IMR-90 (cell line): ENCODE measurements at regions not wholly inside any gene's neighbourhood (a gene's known extent, or its start where the extent isn't known, plus 50 kb on each side); places are given as distances from the start of the nearest gene placed in this dataset.

Experiments used
- ATAC-seq: fragments of 200-7000 bp; cut with Tn5 transposase; 2 replicates; pipeline ENCODE4 v1.9.1; 2020; ENCODE audit warnings: low read depth, mild to moderate bottlenecking, moderate library complexity
- BruUV-seq: library from RNA; stranded (reverse); fragments of 400-500 nt; replicated peaks from 2 replicates; lab custom pipeline; 2021; lab: Mats Ljungman, UMichigan
- CTCF ChIA-PET: fragments of 300-600 bp; formaldehyde crosslinking; extraction: SDS; loops from one replicate; lab custom pipeline; 2021; ENCODE audit warnings: antibody characterized with exemption; lab: Yijun Ruan, JAX
- POLR2A ChIA-PET: fragments of 300-600 bp; sonication (Branson Sonifier 250); formaldehyde crosslinking; loops from one replicate; lab custom pipeline; 2022; ENCODE audit warnings: antibody characterized with exemption; ENCODE audit not compliant: unreplicated experiment; lab: Charles Lee
- DNase-seq: peaks from one replicate; pipeline ENCODE4 v3.0.0; 2013
- H2AFZ ChIP-seq: replicated peaks from 2 replicates; pipeline ENCODE3; 2013; ENCODE audit warnings: low read length, mild to moderate bottlenecking; ENCODE audit not compliant: poor library complexity
- H2AK5ac ChIP-seq: 2 replicates; pipeline ENCODE4 v1.6.1; 2013; ENCODE audit warnings: low read depth, low read length, inconsistent platforms
- H2AK9ac ChIP-seq: replicated peaks from 2 replicates; pipeline ENCODE3; 2013; ENCODE audit warnings: mild to moderate bottlenecking, low read depth, low read length, moderate library complexity; ENCODE audit not compliant: poor library complexity
- H2BK120ac ChIP-seq: 2 replicates; pipeline ENCODE4 v1.6.1; 2013; ENCODE audit warnings: low read depth, low read length, inconsistent platforms
- H2BK15ac ChIP-seq: 3 replicates; pipeline ENCODE4 v1.6.1; 2013; ENCODE audit warnings: low read depth, low read length, inconsistent platforms
- H2BK20ac ChIP-seq: 2 replicates; pipeline ENCODE4 v1.6.1; 2013; ENCODE audit warnings: low read depth, mild to moderate bottlenecking, inconsistent platforms, low read length, moderate library complexity
- H2BK5ac ChIP-seq: 2 replicates; pipeline ENCODE4 v1.6.1; 2013; ENCODE audit warnings: mild to moderate bottlenecking, low read depth, low read length, inconsistent platforms; ENCODE audit not compliant: poor library complexity, severe bottlenecking
- H3K14ac ChIP-seq: replicated peaks from 2 replicates; pipeline ENCODE4 v1.6.1; 2013; ENCODE audit warnings: low read depth, low read length, inconsistent platforms
- H3K18ac ChIP-seq: 2 replicates; pipeline ENCODE4 v1.6.1; 2013; ENCODE audit warnings: low read depth, low read length, control low read depth
- H3K23ac ChIP-seq: 2 replicates; pipeline ENCODE4 v1.6.1; 2013; ENCODE audit warnings: low read depth, low read length, inconsistent platforms
- H3K27ac ChIP-seq: 2 replicates; pipeline ENCODE4 v1.5.1; 2013; ENCODE audit warnings: mild to moderate bottlenecking, control low read depth, low read length; ENCODE audit not compliant: insufficient read depth
- H3K27me3 ChIP-seq: 2 replicates; pipeline ENCODE4 v1.6.1; 2013; ENCODE audit warnings: low read length; ENCODE audit not compliant: control insufficient read depth, insufficient read depth
- H3K36me3 ChIP-seq: 2 replicates; pipeline ENCODE4 v1.6.1; 2013; ENCODE audit warnings: low read length, mixed read lengths; ENCODE audit not compliant: control insufficient read depth, insufficient read depth
- H3K4ac ChIP-seq: 2 replicates; pipeline ENCODE4 v1.6.1; 2013; ENCODE audit warnings: low read depth, low read length, inconsistent platforms
- H3K4me1 ChIP-seq: 2 replicates; pipeline ENCODE4 v1.6.1; 2013; ENCODE audit warnings: low read length, mixed read lengths; ENCODE audit not compliant: control insufficient read depth, insufficient read depth
- H3K4me2 ChIP-seq: 2 replicates; pipeline ENCODE4 v1.6.1; 2013; ENCODE audit warnings: low read depth, mild to moderate bottlenecking, control low read depth, low read length, moderate library complexity
- H3K4me3 ChIP-seq: 2 replicates; pipeline ENCODE4 v1.5.1; 2013; ENCODE audit warnings: low read depth, mild to moderate bottlenecking, control low read depth, low read length, moderate library complexity; ENCODE audit not compliant: insufficient read depth
- H3K56ac ChIP-seq: 2 replicates; pipeline ENCODE4 v1.6.1; 2013; ENCODE audit warnings: low read length, inconsistent platforms; ENCODE audit not compliant: insufficient read depth; ENCODE audit errors: extremely low read depth
- H3K79me1 ChIP-seq, 2 experiments: 2 replicates each; pipeline ENCODE4 v1.6.1; 2013; ENCODE audit warnings: low read length in 2 of 2, inconsistent platforms in 1 of 2, low read depth in 1 of 2
- H3K9ac ChIP-seq: 2 replicates; pipeline ENCODE4 v1.6.1; 2013; ENCODE audit warnings: low read depth, low read length, control low read depth
- H3K9me1 ChIP-seq: 2 replicates; pipeline ENCODE4 v1.6.1; 2013; ENCODE audit warnings: low read length, inconsistent platforms; ENCODE audit not compliant: insufficient read depth
- H3K9me3 ChIP-seq: 2 replicates; pipeline ENCODE4 v1.6.1; 2013; ENCODE audit warnings: low read length; ENCODE audit not compliant: control insufficient read depth, insufficient read depth
- H4K20me1 ChIP-seq: 2 replicates; pipeline ENCODE4 v1.6.1; 2013; ENCODE audit warnings: low read length, inconsistent platforms; ENCODE audit not compliant: insufficient read depth
- H4K5ac ChIP-seq: 2 replicates; pipeline ENCODE4 v1.6.1; 2013; ENCODE audit warnings: mild to moderate bottlenecking, low read depth, low read length, control low read depth
- H4K8ac ChIP-seq, 2 experiments: 2 replicates each; pipeline ENCODE4 v1.6.1; 2013; ENCODE audit warnings: low read depth in 2 of 2, low read length in 2 of 2, control low read depth in 1 of 2, inconsistent platforms in 1 of 2
- H4K91ac ChIP-seq: 2 replicates; pipeline ENCODE4 v1.6.1; 2013; ENCODE audit warnings: low read depth, low read length, inconsistent platforms; ENCODE audit not compliant: insufficient read depth
- FOS ChIP-seq: fragments of 150-350 bp; IDR thresholded peaks from 2 replicates; pipeline ENCODE4 v1.6.1; 2016; ENCODE audit warnings: low read depth, low read length
- MAFK ChIP-seq: IDR thresholded peaks from 2 replicates; pipeline ENCODE4 v1.6.1; 2012; ENCODE audit warnings: low read depth, low read length, improper control_type of control experiment
- NFE2L2 ChIP-seq: fragments of 150-350 bp; IDR thresholded peaks from 2 replicates; pipeline ENCODE4 v1.6.1; 2016; ENCODE audit warnings: low read depth, mild to moderate bottlenecking, low read length
- RFX5 ChIP-seq: IDR thresholded peaks from 2 replicates; pipeline ENCODE4 v1.8.0; 2012; ENCODE audit warnings: low read depth, mild to moderate bottlenecking, low read length, moderate library complexity
- USF2 ChIP-seq: fragments of 150-350 bp; IDR thresholded peaks from 2 replicates; pipeline ENCODE4 v1.6.1; 2017; ENCODE audit warnings: mild to moderate bottlenecking, antibody characterized with exemption, low read length, low read depth
- WGBS, 2 experiments: methylation state at CpG; one replicate each; pipeline versions ENCODE4 v1.1.5 to v1.1.7; 2013; ENCODE audit warnings: missing lambda C conversion rate in 2 of 2; ENCODE audit not compliant: insufficient read length in 1 of 2; ENCODE audit errors: extremely low coverage in 2 of 2; 5-methylcytosine and 5-hydroxymethylcytosine counted together
- dilution Hi-C: fragments of 300-500 bp; cut with HindIII; formaldehyde crosslinking; loops from one replicate; pipeline ENCODE4 v1.14.3; 2018; ENCODE audit warnings: low sequenced_read_pairs; ENCODE audit not compliant: unreplicated experiment
- in situ Hi-C: fragments of 300-500 bp; cut with MboI; formaldehyde crosslinking; loops from 3 replicates; pipeline ENCODE4 v1.14.3; 2019; ENCODE audit warnings: low sequenced_read_pairs, inconsistent platforms, mixed read lengths
- intact Hi-C: fragments of 100-400 bp; cut with micrococcal nuclease; formaldehyde crosslinking; loops from 2 replicates; pipeline ENCODE4 v1.10.0; 2022

GRCh38 chr3:35081899-35082298, 557.4 kb upstream of the ARPP21 start:
- Histone ChIP-seq H4K20me1 (no peaks in the 10 kb centered on the region), H3K9me3 (0 out of 2 replicates have a peak, but pooled peaks cover 2% of the 10 kb centered on the region), H2AK5ac (no peak overlapping the region), H3K4me3 (no peak overlapping the region), H3K4ac (no peak overlapping the region), H3K9ac (no peak overlapping the region), H2AK9ac (no peak overlapping the region), H3K18ac (no peak overlapping the region), H3K27ac (no peak overlapping the region), H2BK5ac (no peak overlapping the region), H3K14ac (no peak overlapping the region), H3K23ac (no peak overlapping the region), H2BK20ac (no peak overlapping the region), H4K5ac (no peak overlapping the region), H4K91ac (no peak overlapping the region), H3K36me3 (no peaks in the 10 kb centered on the region), H2AFZ (no peak overlapping the region), H4K8ac (no peak overlapping the region), H3K27me3 (no peaks in the 10 kb centered on the region), H3K4me2 (no peak overlapping the region), H2BK120ac (no peak overlapping the region), H3K9me1 (no peaks in the 10 kb centered on the region), H3K56ac (no peak overlapping the region), H3K79me1 (no peaks in the 10 kb centered on the region), H2BK15ac (no peak overlapping the region), H3K4me1 (no peaks in the 10 kb centered on the region)
- CTCF ChIA-PET, result no interaction called here
- DNase-seq (no peak), ATAC-seq (no peak)
- in situ Hi-C loops, result no loop called here
- POLR2A ChIA-PET, result no interaction called here
- dilution Hi-C loops, result no loop called here
- no CpG with 5 or more reads among the region's 1 CpG for WGBS, 2 experiments
- no TSS peak for BruUV-seq
- intact Hi-C loops, result no loop called here
- TF ChIP-seq FOS (no peak), MAFK (no peak), RFX5 (no peak), NFE2L2 (no peak), USF2 (no peak)
